ENCODE measurements at regions not wholly inside any gene's neighbourhood (a gene's known extent, or its start where the extent isn't known, plus 50 kb on each side); places are given as distances from the start of the nearest gene placed in this dataset.
"Not testable (repeated sequence)": the region's sequence is repeated elsewhere in the genome, so short reads cannot be mapped to it uniquely, and the experiment has no call there.

- H2BK120ac ChIP-seq (ENCODE audit: insufficient read depth, low read length, poor library complexity): no peak overlapping the region
- no peak overlapping the region for H2AK5ac ChIP-seq (ENCODE audit: low read length)
- H3K9ac ChIP-seq (ENCODE audit: low read length): no peak overlapping the region
- H3K14ac ChIP-seq (ENCODE audit: low read length): no peak overlapping the region
- no peak overlapping the region for H4K91ac ChIP-seq (ENCODE audit: low read depth, low read length)
- H3K18ac ChIP-seq (ENCODE audit: low read length): no peak overlapping the region
- no peak overlapping the region for H2BK12ac ChIP-seq (ENCODE audit: low read length)
- no peaks in the 10 kb centered on the region for H3K9me3 ChIP-seq (ENCODE audit: insufficient read depth, low read depth, low read length)
- H3K4me3 ChIP-seq (ENCODE audit: low read depth, low read length): no peak overlapping the region
- H4K12ac ChIP-seq (ENCODE audit: low read depth, low read length): no peak overlapping the region
- no peaks in the 10 kb centered on the region for H3K4me1 ChIP-seq (ENCODE audit: control insufficient read depth in 1 of 2, insufficient read depth in 2 of 2, low read length in 2 of 2)
- no peak overlapping the region for H2BK5ac ChIP-seq (ENCODE audit: low read depth, low read length, poor library complexity)
- no peaks in the 10 kb centered on the region for H3K79me1 ChIP-seq (ENCODE audit: low read length)
- no peak overlapping the region for H3K4me2 ChIP-seq (ENCODE audit: low read length)
- no peak overlapping the region for H3K23ac ChIP-seq (ENCODE audit: low read length)
- DNase-seq: no peak
- no peaks in the 10 kb centered on the region for H3K79me2 ChIP-seq (ENCODE audit: control insufficient read depth, insufficient read depth, low read length, poor library complexity)
- no CpG with 5 or more reads among the region's 5 CpGs for WGBS (ENCODE audit: extremely low coverage, insufficient coverage, insufficient read length)
- no peak overlapping the region for H4K8ac ChIP-seq (ENCODE audit: low read depth, low read length)
- no peak overlapping the region for H2AFZ ChIP-seq (ENCODE audit: insufficient read depth, low read length, poor library complexity)
- H3K27ac ChIP-seq (ENCODE audit: low read depth, low read length): no peak overlapping the region
- H3K27me3 ChIP-seq (ENCODE audit: insufficient read depth, low read length): no peaks in the 10 kb centered on the region
- H3K4ac ChIP-seq (ENCODE audit: low read depth, low read length): no peak overlapping the region
- no peaks in the 10 kb centered on the region for H3K36me3 ChIP-seq (ENCODE audit: control insufficient read depth in 1 of 2, insufficient read depth in 2 of 2, low read length in 2 of 2)
These were observed 247.5 kb downstream of the TMEM161B start for GRCh38 chr5:88021141-88021540.

- H2BK12ac ChIP-seq (ENCODE audit: low read length); H3K4me1 ChIP-seq (ENCODE audit: control insufficient read depth in 1 of 2, insufficient read depth in 2 of 2, low read length in 2 of 2); H3K27me3 ChIP-seq (ENCODE audit: insufficient read depth, low read length); H3K36me3 ChIP-seq (ENCODE audit: control insufficient read depth in 1 of 2, insufficient read depth in 2 of 2, low read length in 2 of 2); H2AFZ ChIP-seq (ENCODE audit: insufficient read depth, low read length, poor library complexity); DNase-seq; H3K27ac ChIP-seq (ENCODE audit: low read depth, low read length); H2AK5ac ChIP-seq (ENCODE audit: low read length); H4K8ac ChIP-seq (ENCODE audit: low read depth, low read length); H3K23ac ChIP-seq (ENCODE audit: low read length); H2BK5ac ChIP-seq (ENCODE audit: low read depth, low read length, poor library complexity); H3K9ac ChIP-seq (ENCODE audit: low read length); H3K18ac ChIP-seq (ENCODE audit: low read length); H3K4me2 ChIP-seq (ENCODE audit: low read length); H3K14ac ChIP-seq (ENCODE audit: low read length); H3K4ac ChIP-seq (ENCODE audit: low read depth, low read length); H3K4me3 ChIP-seq (ENCODE audit: low read depth, low read length); H4K12ac ChIP-seq (ENCODE audit: low read depth, low read length); H2BK120ac ChIP-seq (ENCODE audit: insufficient read depth, low read length, poor library complexity); H4K91ac ChIP-seq (ENCODE audit: low read depth, low read length); H3K9me3 ChIP-seq (ENCODE audit: insufficient read depth, low read depth, low read length); H3K79me2 ChIP-seq (ENCODE audit: control insufficient read depth, insufficient read depth, low read length, poor library complexity); H3K79me1 ChIP-seq (ENCODE audit: low read length): not testable (repeated sequence)
- no CpG with 5 or more reads among the region's 7 CpGs for WGBS (ENCODE audit: extremely low coverage, insufficient coverage, insufficient read length)
These were observed 253.7 kb downstream of the TMEM161B start for GRCh38 chr5:88014984-88015383.

GRCh38 chr5:88000877-88001276 is 267.8 kb downstream of the TMEM161B start:
- H3K4me1 ChIP-seq (ENCODE audit: control insufficient read depth in 1 of 2, insufficient read depth in 2 of 2, low read length in 2 of 2): no peaks in the 10 kb centered on the region
- no peak overlapping the region for H4K12ac ChIP-seq (ENCODE audit: low read depth, low read length)
- no peak overlapping the region for H3K27ac ChIP-seq (ENCODE audit: low read depth, low read length)
- no peaks in the 10 kb centered on the region for H3K27me3 ChIP-seq (ENCODE audit: insufficient read depth, low read length)
- no peaks in the 10 kb centered on the region for H3K9me3 ChIP-seq (ENCODE audit: insufficient read depth, low read depth, low read length)
- no peak overlapping the region for H3K4me2 ChIP-seq (ENCODE audit: low read length)
- H2AFZ ChIP-seq (ENCODE audit: insufficient read depth, low read length, poor library complexity): no peak overlapping the region
- H3K4me3 ChIP-seq (ENCODE audit: low read depth, low read length): no peak overlapping the region
- H3K79me2 ChIP-seq (ENCODE audit: control insufficient read depth, insufficient read depth, low read length, poor library complexity): no peaks in the 10 kb centered on the region
- H3K9ac ChIP-seq (ENCODE audit: low read length): no peak overlapping the region
- no peak overlapping the region for H2BK5ac ChIP-seq (ENCODE audit: low read depth, low read length, poor library complexity)
- no peak overlapping the region for H3K4ac ChIP-seq (ENCODE audit: low read depth, low read length)
- H2AK5ac ChIP-seq (ENCODE audit: low read length): no peak overlapping the region
- no peak overlapping the region for H4K8ac ChIP-seq (ENCODE audit: low read depth, low read length)
- no peak for DNase-seq
- no peak overlapping the region for H4K91ac ChIP-seq (ENCODE audit: low read depth, low read length)
- H2BK12ac ChIP-seq (ENCODE audit: low read length): no peak overlapping the region
- H3K36me3 ChIP-seq (ENCODE audit: control insufficient read depth in 1 of 2, insufficient read depth in 2 of 2, low read length in 2 of 2): no peaks in the 10 kb centered on the region
- no peaks in the 10 kb centered on the region for H3K79me1 ChIP-seq (ENCODE audit: low read length)
- no CpG with 5 or more reads among the region's 5 CpGs for WGBS (ENCODE audit: extremely low coverage, insufficient coverage, insufficient read length)
- no peak overlapping the region for H3K18ac ChIP-seq (ENCODE audit: low read length)
- no peak overlapping the region for H2BK120ac ChIP-seq (ENCODE audit: insufficient read depth, low read length, poor library complexity)
- H3K23ac ChIP-seq (ENCODE audit: low read length): no peak overlapping the region
- no peak overlapping the region for H3K14ac ChIP-seq (ENCODE audit: low read length)

- Histone ChIP-seq H3K27ac (ENCODE audit: low read depth, low read length) (no peak overlapping the region), H2AK5ac (ENCODE audit: low read length) (no peak overlapping the region), H4K12ac (ENCODE audit: low read depth, low read length) (no peak overlapping the region), H3K36me3 (ENCODE audit: control insufficient read depth in 1 of 2, insufficient read depth in 2 of 2, low read length in 2 of 2) (no peaks in the 10 kb centered on the region), H3K14ac (ENCODE audit: low read length) (no peak overlapping the region), H3K4me3 (ENCODE audit: low read depth, low read length) (no peak overlapping the region), H3K4ac (ENCODE audit: low read depth, low read length) (no peak overlapping the region), H3K4me2 (ENCODE audit: low read length) (no peak overlapping the region), H2BK12ac (ENCODE audit: low read length) (no peak overlapping the region), H4K91ac (ENCODE audit: low read depth, low read length) (no peak overlapping the region), H3K79me1 (ENCODE audit: low read length) (no peaks in the 10 kb centered on the region), H3K9me3 (ENCODE audit: insufficient read depth, low read depth, low read length) (no peaks in the 10 kb centered on the region), H3K27me3 (ENCODE audit: insufficient read depth, low read length) (no peaks in the 10 kb centered on the region), H3K4me1 (ENCODE audit: control insufficient read depth in 1 of 2, insufficient read depth in 2 of 2, low read length in 2 of 2) (no peaks in the 10 kb centered on the region), H2AFZ (ENCODE audit: insufficient read depth, low read length, poor library complexity) (no peak overlapping the region), H3K9ac (ENCODE audit: low read length) (no peak overlapping the region), H3K23ac (ENCODE audit: low read length) (no peak overlapping the region), H2BK5ac (ENCODE audit: low read depth, low read length, poor library complexity) (no peak overlapping the region), H4K8ac (ENCODE audit: low read depth, low read length) (no peak overlapping the region), H3K18ac (ENCODE audit: low read length) (no peak overlapping the region), H2BK120ac (ENCODE audit: insufficient read depth, low read length, poor library complexity) (no peak overlapping the region), H3K79me2 (ENCODE audit: control insufficient read depth, insufficient read depth, low read length, poor library complexity) (no peaks in the 10 kb centered on the region)
- WGBS (ENCODE audit: extremely low coverage, insufficient coverage, insufficient read length): no CpG with 5 or more reads among the region's 3 CpGs
- no peak for DNase-seq
These were observed 271.0 kb downstream of the TMEM161B start for GRCh38 chr5:87997662-87998061.

All from trophoblast cell (in vitro differentiated cells and primary cell).